Kasumi-1 (cell line): ENCODE measurements at regions not wholly inside any gene's neighbourhood (a gene's known extent, or its start where the extent isn't known, plus 50 kb on each side); places are given as distances from the start of the nearest gene placed in this dataset.

ENCODE experiments used
- DNase-seq, 2 experiments: peaks; one replicate each; lab custom pipeline; 2025; lab: John Stamatoyannopoulos, UW

GRCh38 chr21:19244502-19245187 is 841.1 kb upstream of the TMPRSS15 start:
- no peak for DNase-seq

- no peak for DNase-seq
Measured at GRCh38 chr21:19245188-19245580, 841.6 kb upstream of the TMPRSS15 start.

GRCh38 chr21:19246018-19246417 is 842.4 kb upstream of the TMPRSS15 start:
- DNase-seq, result no peak

GRCh38 chr21:19256934-19257660 is 853.5 kb upstream of the TMPRSS15 start:
- no peak for DNase-seq

GRCh38 chr21:19261731-19262376 is 858.3 kb upstream of the TMPRSS15 start:
- DNase-seq, result no peak

- DNase-seq, result no peak
Measured at GRCh38 chr21:19266636-19267035, 863.1 kb upstream of the TMPRSS15 start.

GRCh38 chr21:19268686-19269085 is 865.1 kb upstream of the TMPRSS15 start:
- DNase-seq, result no peak

GRCh38 chr21:19275065-19275464 is 871.5 kb upstream of the TMPRSS15 start:
- no peak for DNase-seq

- DNase-seq, result no peak
Measured at GRCh38 chr21:19276665-19277064, 873.1 kb upstream of the TMPRSS15 start.

GRCh38 chr21:19286876-19287275 is 883.3 kb upstream of the TMPRSS15 start:
- DNase-seq, result no peak

GRCh38 chr21:19290328-19290727 is 886.7 kb upstream of the TMPRSS15 start:
- no peak for DNase-seq

- no peak for DNase-seq
Measured at GRCh38 chr21:19320291-19320690, 916.7 kb upstream of the TMPRSS15 start.

GRCh38 chr21:19321688-19322087 is 918.1 kb upstream of the TMPRSS15 start:
- DNase-seq, result no peak

- DNase-seq, result peak; percentile 10 to 13
Measured at GRCh38 chr21:19322360-19322759, 918.8 kb upstream of the TMPRSS15 start.

- no peak for DNase-seq
Measured at GRCh38 chr21:19326531-19327319, 923.1 kb upstream of the TMPRSS15 start.

GRCh38 chr21:19328954-19329353 is 925.4 kb upstream of the TMPRSS15 start:
- DNase-seq, result no peak

GRCh38 chr21:19340303-19340702 is 936.7 kb upstream of the TMPRSS15 start:
- DNase-seq, result peak; percentile 4 to 16

- no peak for DNase-seq
Measured at GRCh38 chr21:19340954-19341353, 937.4 kb upstream of the TMPRSS15 start.

GRCh38 chr21:19343711-19344110 is 940.1 kb upstream of the TMPRSS15 start:
- no peak for DNase-seq

- DNase-seq, result no peak
Measured at GRCh38 chr21:19350286-19350685, 946.7 kb upstream of the TMPRSS15 start.

- no peak for DNase-seq
Measured at GRCh38 chr21:19353256-19353655, 949.7 kb upstream of the TMPRSS15 start.

GRCh38 chr21:19368944-19369343 is 965.4 kb upstream of the TMPRSS15 start:
- DNase-seq, result peak; percentile 35 to 36
